SK-N-SH treated with all-trans-retinoic acid at 6 μM for 48 hours (cell line): ENCODE measurements at regions not wholly inside any gene's neighbourhood (a gene's known extent, or its start where the extent isn't known, plus 50 kb on each side); places are given as distances from the start of the nearest gene placed in this dataset.

Source experiments
- ATAC-seq: fragments of 200-7000 bp; cut with Tn5 transposase; 3 replicates; pipeline ENCODE4 v1.9.1; 2020; ENCODE audit warnings: mild to moderate bottlenecking, moderate library complexity
- ARNTL ChIP-seq: fragments of 450-650 bp; formaldehyde crosslinking; IDR thresholded peaks from 2 replicates; pipeline ENCODE4 v1.5.0; 2020; ENCODE audit warnings: low read depth, mild to moderate bottlenecking, moderate library complexity, borderline replicate concordance
- BACH2 ChIP-seq: fragments of 250-450 bp; sonication (Bioruptor Pico); IDR thresholded peaks from 2 replicates; pipeline ENCODE4 v1.9.0; 2021; ENCODE audit warnings: mild to moderate bottlenecking, borderline replicate concordance
- CSDC2 ChIP-seq: fragments of 250-450 bp; sonication (Bioruptor Pico); IDR thresholded peaks from 2 replicates; pipeline ENCODE4 v1.5.0; 2020; ENCODE audit warnings: mild to moderate bottlenecking, moderate library complexity
- ESRRG ChIP-seq: fragments of 250-450 bp; sonication (Bioruptor Pico); IDR thresholded peaks from 2 replicates; pipeline ENCODE4 v1.6.1; 2021; ENCODE audit warnings: mild to moderate bottlenecking
- GLIS3 ChIP-seq: fragments of 250-450 bp; sonication (Bioruptor Pico); IDR thresholded peaks from 2 replicates; pipeline ENCODE4 v1.5.0; 2020; ENCODE audit warnings: mild to moderate bottlenecking, moderate library complexity
- ISL1 ChIP-seq: fragments of 250-450 bp; sonication (Bioruptor Pico); IDR thresholded peaks from 2 replicates; pipeline ENCODE4 v2.1.2; 2022; ENCODE audit warnings: mild to moderate bottlenecking, moderate library complexity
- OSR1 ChIP-seq: fragments of 250-450 bp; sonication (Bioruptor Pico); IDR thresholded peaks from 2 replicates; pipeline ENCODE4 v1.8.0; 2022; ENCODE audit warnings: moderate library complexity, mild to moderate bottlenecking, inconsistent platforms
- PPARA ChIP-seq: fragments of 250-450 bp; sonication (Bioruptor Pico); IDR thresholded peaks from 2 replicates; pipeline ENCODE4 v1.5.0; 2020; ENCODE audit warnings: mild to moderate bottlenecking, borderline replicate concordance
- RARB ChIP-seq: fragments of 250-450 bp; sonication (Bioruptor Pico); IDR thresholded peaks from 2 replicates; pipeline ENCODE4 v1.8.0; 2021; ENCODE audit warnings: mild to moderate bottlenecking, moderate library complexity
- SNAI2 ChIP-seq: fragments of 250-450 bp; sonication (Bioruptor Pico); IDR thresholded peaks from 2 replicates; pipeline ENCODE4 v1.5.0; 2020; ENCODE audit warnings: mild to moderate bottlenecking, moderate library complexity
- TCF4 ChIP-seq: fragments of 250-450 bp; sonication (Bioruptor Pico); IDR thresholded peaks from 2 replicates; pipeline ENCODE4 v1.8.0; 2021; ENCODE audit warnings: mild to moderate bottlenecking, moderate library complexity, borderline replicate concordance
- TOX ChIP-seq: fragments of 250-450 bp; sonication (Bioruptor Pico); IDR thresholded peaks from 2 replicates; pipeline ENCODE4 v1.8.0; 2021; ENCODE audit warnings: mild to moderate bottlenecking, moderate library complexity, borderline replicate concordance
- ZC3H10 ChIP-seq: fragments of 250-450 bp; sonication (Bioruptor Pico); IDR thresholded peaks from 2 replicates; pipeline ENCODE4 v1.5.1; 2021; ENCODE audit warnings: mild to moderate bottlenecking, moderate library complexity
- ZNF565 ChIP-seq: fragments of 450-650 bp; formaldehyde crosslinking; conservative IDR thresholded peaks from 2 replicates; pipeline ENCODE4 v1.5.0; 2020; ENCODE audit warnings: low read depth, mild to moderate bottlenecking, moderate library complexity
- ZNF70 ChIP-seq: fragments of 450-650 bp; formaldehyde crosslinking; IDR thresholded peaks from 2 replicates; pipeline ENCODE4 v1.5.0; 2020; ENCODE audit warnings: mild to moderate bottlenecking, moderate library complexity
- ZNF8 ChIP-seq: fragments of 450-650 bp; formaldehyde crosslinking; IDR thresholded peaks from 2 replicates; pipeline ENCODE4 v1.5.0; 2020; ENCODE audit warnings: mild to moderate bottlenecking, moderate library complexity
- TF ChIP-seq, protein P1 (sequence below): fragments of 250-450 bp; sonication (Bioruptor Pico); IDR thresholded peaks from 2 replicates; pipeline ENCODE4 v1.5.1; 2021; ENCODE audit warnings: mild to moderate bottlenecking, moderate library complexity
- TF ChIP-seq, protein P2 (sequence below): fragments of 250-450 bp; sonication (Bioruptor Pico); IDR thresholded peaks from 2 replicates; pipeline ENCODE4 v1.5.1; 2020; ENCODE audit warnings: low read depth, mild to moderate bottlenecking, moderate library complexity
- TF ChIP-seq, protein P3 (sequence below): fragments of 250-450 bp; sonication (Bioruptor Pico); IDR thresholded peaks from 2 replicates; pipeline ENCODE4 v1.8.0; 2020; ENCODE audit warnings: mild to moderate bottlenecking, moderate library complexity, borderline replicate concordance
- TF ChIP-seq, protein P4 (sequence below): fragments of 250-450 bp; sonication (Bioruptor Pico); IDR thresholded peaks from 2 replicates; pipeline ENCODE4 v1.8.0; 2021; ENCODE audit warnings: low read depth, mild to moderate bottlenecking, moderate library complexity, borderline replicate concordance

DNA sequence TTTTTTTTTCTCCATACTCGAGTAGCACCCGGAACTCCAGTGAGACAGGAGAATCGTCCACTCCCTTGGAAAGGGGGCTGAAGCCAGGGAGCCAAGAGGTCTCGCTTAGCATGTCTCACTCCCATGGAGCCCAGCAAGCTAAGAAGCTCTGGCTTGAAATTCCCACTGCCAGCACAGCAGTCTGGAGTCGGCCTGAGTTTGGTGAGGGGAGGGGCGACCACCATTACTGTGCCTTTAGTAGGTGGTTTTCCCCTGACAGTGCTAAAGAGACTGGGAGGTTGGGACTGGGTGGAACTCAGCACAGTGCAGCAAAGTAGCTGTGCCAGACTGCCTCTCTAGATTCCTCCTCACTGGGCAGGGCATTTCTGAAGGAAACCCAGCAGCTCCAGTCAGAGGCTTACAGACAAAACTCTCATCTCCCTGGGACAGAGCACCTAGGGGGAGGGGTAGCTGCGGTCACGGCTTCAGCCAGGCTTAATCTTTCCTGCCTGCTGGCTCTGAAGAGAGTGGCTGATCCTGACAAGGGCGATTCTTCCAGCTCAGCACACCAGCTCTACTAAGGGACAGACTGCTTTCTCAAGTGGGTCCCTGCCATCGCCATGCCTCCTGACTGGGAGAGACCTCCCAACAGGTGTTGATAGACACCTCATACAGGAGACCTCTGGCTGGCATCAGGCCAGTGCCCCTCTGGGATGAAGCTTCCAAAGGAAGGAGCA lies 414.5 kb upstream of the ZNF608 start (continued):
- TF ChIP-seq, protein P1, sequence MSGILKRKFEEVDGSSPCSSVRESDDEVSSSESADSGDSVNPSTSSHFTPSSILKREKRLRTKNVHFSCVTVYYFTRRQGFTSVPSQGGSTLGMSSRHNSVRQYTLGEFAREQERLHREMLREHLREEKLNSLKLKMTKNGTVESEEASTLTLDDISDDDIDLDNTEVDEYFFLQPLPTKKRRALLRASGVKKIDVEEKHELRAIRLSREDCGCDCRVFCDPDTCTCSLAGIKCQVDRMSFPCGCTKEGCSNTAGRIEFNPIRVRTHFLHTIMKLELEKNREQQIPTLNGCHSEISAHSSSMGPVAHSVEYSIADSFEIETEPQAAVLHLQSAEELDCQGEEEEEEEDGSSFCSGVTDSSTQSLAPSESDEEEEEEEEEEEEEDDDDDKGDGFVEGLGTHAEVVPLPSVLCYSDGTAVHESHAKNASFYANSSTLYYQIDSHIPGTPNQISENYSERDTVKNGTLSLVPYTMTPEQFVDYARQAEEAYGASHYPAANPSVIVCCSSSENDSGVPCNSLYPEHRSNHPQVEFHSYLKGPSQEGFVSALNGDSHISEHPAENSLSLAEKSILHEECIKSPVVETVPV (CRISPR knock-in tag): no peak
- TF ChIP-seq CSDC2 (CRISPR knock-in tag) (no peak), TCF4 (CRISPR knock-in tag) (no peak), ARNTL (CRISPR knock-in tag) (no peak), ESRRG (no peak)
- TF ChIP-seq, all 23 proteins: peak for 0

DNA sequence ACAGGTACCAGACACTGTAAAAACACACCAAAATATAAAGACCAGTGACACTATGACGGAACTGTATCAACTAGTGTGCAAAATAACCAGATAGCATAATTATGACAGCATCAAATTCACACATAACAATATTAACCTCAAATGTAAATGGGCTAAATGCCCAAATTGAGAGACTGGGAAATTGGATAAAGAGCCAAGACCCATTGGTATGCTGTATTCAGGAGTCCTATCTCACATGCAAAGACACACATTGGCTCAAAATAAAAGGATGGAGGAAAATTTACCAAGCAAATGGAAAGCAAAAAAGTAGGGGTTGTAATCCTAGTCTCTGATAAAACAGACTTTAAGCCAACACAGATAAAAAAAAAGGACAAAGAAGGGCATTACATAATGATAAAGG lies 416.3 kb upstream of the ZNF608 start:
- TF ChIP-seq TCF4 (CRISPR knock-in tag) (no peak), RARB (CRISPR knock-in tag) (no peak), OSR1 (CRISPR knock-in tag) (no peak), BACH2 (CRISPR knock-in tag) (no peak), ARNTL (CRISPR knock-in tag) (no peak), ZC3H10 (CRISPR knock-in tag) (no peak), CSDC2 (CRISPR knock-in tag) (no peak), GLIS3 (no peak), ISL1 (CRISPR knock-in tag) (no peak)
- TF ChIP-seq, protein P2, sequence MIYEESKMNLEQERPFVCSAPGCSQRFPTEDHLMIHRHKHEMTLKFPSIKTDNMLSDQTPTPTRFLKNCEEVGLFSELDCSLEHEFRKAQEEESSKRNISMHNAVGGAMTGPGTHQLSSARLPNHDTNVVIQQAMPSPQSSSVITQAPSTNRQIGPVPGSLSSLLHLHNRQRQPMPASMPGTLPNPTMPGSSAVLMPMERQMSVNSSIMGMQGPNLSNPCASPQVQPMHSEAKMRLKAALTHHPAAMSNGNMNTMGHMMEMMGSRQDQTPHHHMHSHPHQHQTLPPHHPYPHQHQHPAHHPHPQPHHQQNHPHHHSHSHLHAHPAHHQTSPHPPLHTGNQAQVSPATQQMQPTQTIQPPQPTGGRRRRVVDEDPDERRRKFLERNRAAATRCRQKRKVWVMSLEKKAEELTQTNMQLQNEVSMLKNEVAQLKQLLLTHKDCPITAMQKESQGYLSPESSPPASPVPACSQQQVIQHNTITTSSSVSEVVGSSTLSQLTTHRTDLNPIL (CRISPR knock-in tag): no peak
- TF ChIP-seq, protein P3, sequence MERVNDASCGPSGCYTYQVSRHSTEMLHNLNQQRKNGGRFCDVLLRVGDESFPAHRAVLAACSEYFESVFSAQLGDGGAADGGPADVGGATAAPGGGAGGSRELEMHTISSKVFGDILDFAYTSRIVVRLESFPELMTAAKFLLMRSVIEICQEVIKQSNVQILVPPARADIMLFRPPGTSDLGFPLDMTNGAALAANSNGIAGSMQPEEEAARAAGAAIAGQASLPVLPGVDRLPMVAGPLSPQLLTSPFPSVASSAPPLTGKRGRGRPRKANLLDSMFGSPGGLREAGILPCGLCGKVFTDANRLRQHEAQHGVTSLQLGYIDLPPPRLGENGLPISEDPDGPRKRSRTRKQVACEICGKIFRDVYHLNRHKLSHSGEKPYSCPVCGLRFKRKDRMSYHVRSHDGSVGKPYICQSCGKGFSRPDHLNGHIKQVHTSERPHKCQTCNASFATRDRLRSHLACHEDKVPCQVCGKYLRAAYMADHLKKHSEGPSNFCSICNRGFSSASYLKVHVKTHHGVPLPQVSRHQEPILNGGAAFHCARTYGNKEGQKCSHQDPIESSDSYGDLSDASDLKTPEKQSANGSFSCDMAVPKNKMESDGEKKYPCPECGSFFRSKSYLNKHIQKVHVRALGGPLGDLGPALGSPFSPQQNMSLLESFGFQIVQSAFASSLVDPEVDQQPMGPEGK (CRISPR knock-in tag): no peak
- TF ChIP-seq, protein P4, sequence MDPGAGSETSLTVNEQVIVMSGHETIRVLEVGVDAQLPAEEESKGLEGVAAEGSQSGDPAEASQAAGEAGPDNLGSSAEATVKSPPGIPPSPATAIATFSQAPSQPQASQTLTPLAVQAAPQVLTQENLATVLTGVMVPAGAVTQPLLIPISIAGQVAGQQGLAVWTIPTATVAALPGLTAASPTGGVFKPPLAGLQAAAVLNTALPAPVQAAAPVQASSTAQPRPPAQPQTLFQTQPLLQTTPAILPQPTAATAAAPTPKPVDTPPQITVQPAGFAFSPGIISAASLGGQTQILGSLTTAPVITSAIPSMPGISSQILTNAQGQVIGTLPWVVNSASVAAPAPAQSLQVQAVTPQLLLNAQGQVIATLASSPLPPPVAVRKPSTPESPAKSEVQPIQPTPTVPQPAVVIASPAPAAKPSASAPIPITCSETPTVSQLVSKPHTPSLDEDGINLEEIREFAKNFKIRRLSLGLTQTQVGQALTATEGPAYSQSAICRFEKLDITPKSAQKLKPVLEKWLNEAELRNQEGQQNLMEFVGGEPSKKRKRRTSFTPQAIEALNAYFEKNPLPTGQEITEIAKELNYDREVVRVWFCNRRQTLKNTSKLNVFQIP (CRISPR knock-in tag): no peak
- ATAC-seq: no peak

DNA sequence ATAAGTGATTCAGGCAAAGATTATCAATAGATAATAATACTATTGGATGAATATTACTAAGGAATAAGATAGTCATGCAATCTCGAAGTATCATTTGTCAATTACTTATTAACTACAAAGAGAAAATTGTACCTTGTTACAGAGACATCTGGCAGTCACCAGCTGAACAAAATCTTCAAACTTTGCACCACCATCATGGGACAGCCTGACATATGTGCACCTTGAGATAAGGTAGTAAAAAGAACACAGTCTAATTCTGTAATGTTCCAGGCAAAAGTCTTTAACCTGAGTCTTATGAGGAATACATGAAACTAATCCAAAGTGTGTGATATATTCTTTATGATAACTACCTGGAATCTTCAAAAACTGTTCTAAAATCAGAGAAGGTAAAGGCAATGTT lies 423.0 kb upstream of the ZNF608 start:
- ATAC-seq: no peak
- TF ChIP-seq BACH2 (CRISPR knock-in tag) (no peak), ESRRG (no peak), PPARA (CRISPR knock-in tag) (no peak), TCF4 (CRISPR knock-in tag) (no peak), RARB (CRISPR knock-in tag) (no peak), CSDC2 (CRISPR knock-in tag) (no peak), ZNF8 (CRISPR knock-in tag) (no peak), ARNTL (CRISPR knock-in tag) (no peak)
- TF ChIP-seq, protein P3 (CRISPR knock-in tag): no peak
- TF ChIP-seq, protein P2 (CRISPR knock-in tag): no peak

DNA sequence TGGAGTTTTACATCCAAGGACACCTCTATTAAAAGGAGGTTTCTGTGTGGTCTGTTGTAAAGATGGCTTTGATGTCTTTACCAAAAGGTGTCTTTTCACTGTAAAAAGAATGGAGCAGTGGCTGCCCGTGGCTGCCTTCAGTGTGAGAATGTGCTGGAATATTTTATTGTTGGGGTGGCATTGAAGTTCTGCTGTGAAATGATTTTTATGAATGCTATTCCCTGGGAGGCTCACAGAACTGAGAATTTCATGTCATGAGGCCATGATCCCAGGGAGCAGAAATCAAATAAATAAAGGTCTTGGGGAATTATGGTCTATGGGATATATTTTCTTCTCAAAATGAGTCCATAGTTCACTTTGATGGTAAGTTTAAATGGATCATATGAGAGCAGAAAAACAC lies 425.2 kb upstream of the ZNF608 start:
- no peak for ATAC-seq
- no peak for TF ChIP-seq ZNF8 (CRISPR knock-in tag)
- no peak for TF ChIP-seq ZNF70 (CRISPR knock-in tag)
- TF ChIP-seq, protein P1 (CRISPR knock-in tag): no peak
- no peak for TF ChIP-seq ZC3H10 (CRISPR knock-in tag)
- no peak for TF ChIP-seq CSDC2 (CRISPR knock-in tag)
- no peak for TF ChIP-seq ZNF565 (CRISPR knock-in tag)
- no peak for TF ChIP-seq TOX (CRISPR knock-in tag)
- TF ChIP-seq SNAI2: no peak
- TF ChIP-seq, protein P3 (CRISPR knock-in tag): no peak
